HUES6 (cell line): ENCODE measurements at regions not wholly inside any gene's neighbourhood (a gene's known extent, or its start where the extent isn't known, plus 50 kb on each side); places are given as distances from the start of the nearest gene placed in this dataset.

Experiments
- H3K27ac ChIP-seq: 2 replicates; pipeline ENCODE4 v1.7.0; 2013; ENCODE audit warnings: low read depth, mild to moderate bottlenecking, low read length, inconsistent platforms
- H3K27me3 ChIP-seq: 2 replicates; pipeline ENCODE4 v1.6.1; 2013; ENCODE audit warnings: low read length; ENCODE audit not compliant: control insufficient read depth, insufficient read depth
- H3K36me3 ChIP-seq: 2 replicates; pipeline ENCODE4 v1.6.1; 2013; ENCODE audit warnings: low read length; ENCODE audit not compliant: control insufficient read depth, insufficient read depth
- H3K4me1 ChIP-seq: 2 replicates; pipeline ENCODE4 v1.6.1; 2013; ENCODE audit warnings: low read length; ENCODE audit not compliant: control insufficient read depth, insufficient read depth
- H3K4me3 ChIP-seq: 2 replicates; pipeline ENCODE4 v1.5.1; 2013; ENCODE audit warnings: low read depth, low read length
- H3K9ac ChIP-seq: one replicate; pipeline ENCODE4 v1.6.1; 2013; ENCODE audit warnings: mild to moderate bottlenecking, low read length
- H3K9me3 ChIP-seq: 2 replicates; pipeline ENCODE4 v1.6.1; 2013; ENCODE audit warnings: low read depth, low read length; ENCODE audit not compliant: control insufficient read depth, insufficient read depth

- Histone ChIP-seq H3K4me3 (no peak overlapping the region), H3K9me3 (no peaks in the 10 kb centered on the region), H3K36me3 (no peaks in the 10 kb centered on the region)
Measured at GRCh38 chr2:198394208-198394607, 589.8 kb downstream of the PLCL1 start.

GRCh38 chr2:198390670-198391069, 586.3 kb downstream of the PLCL1 start:
- H3K27ac ChIP-seq, result no peak overlapping the region
- H3K9ac ChIP-seq, result no peak overlapping the region
- no peaks in the 10 kb centered on the region for H3K4me1 ChIP-seq
- H3K9me3 ChIP-seq, result no peaks in the 10 kb centered on the region
- no peaks in the 10 kb centered on the region for H3K27me3 ChIP-seq
- no peaks in the 10 kb centered on the region for H3K36me3 ChIP-seq
- H3K4me3 ChIP-seq, result no peak overlapping the region

More at GRCh38 chr2:198394208-198394607, 589.8 kb downstream of the PLCL1 start:
- Histone ChIP-seq H3K27me3 (no peaks in the 10 kb centered on the region), H3K9ac (no peak overlapping the region), H3K27ac (no peak overlapping the region), H3K4me1 (no peaks in the 10 kb centered on the region)

- H3K27ac ChIP-seq, result no peak overlapping the region
- no peak overlapping the region for H3K9ac ChIP-seq
- H3K4me1 ChIP-seq, result no peaks in the 10 kb centered on the region
- H3K4me3 ChIP-seq, result no peak overlapping the region
- no peaks in the 10 kb centered on the region for H3K9me3 ChIP-seq
- no peaks in the 10 kb centered on the region for H3K27me3 ChIP-seq
- no peaks in the 10 kb centered on the region for H3K36me3 ChIP-seq
Measured at GRCh38 chr2:198387677-198388076, 583.3 kb downstream of the PLCL1 start.

GRCh38 chr2:198385856-198386255, 581.5 kb downstream of the PLCL1 start:
- H3K4me3 ChIP-seq, result no peak overlapping the region
- H3K9ac ChIP-seq, result no peak overlapping the region
- H3K4me1 ChIP-seq, result no peaks in the 10 kb centered on the region
- H3K9me3 ChIP-seq, result no peaks in the 10 kb centered on the region
- H3K36me3 ChIP-seq, result no peaks in the 10 kb centered on the region
- H3K27me3 ChIP-seq, result no peaks in the 10 kb centered on the region
- H3K27ac ChIP-seq, result no peak overlapping the region

- no peaks in the 10 kb centered on the region for H3K27me3 ChIP-seq
- no peak overlapping the region for H3K4me3 ChIP-seq
- H3K36me3 ChIP-seq, result no peaks in the 10 kb centered on the region
Measured at GRCh38 chr2:198385326-198385725, 580.9 kb downstream of the PLCL1 start.

GRCh38 chr2:198383392-198383791, 579.0 kb downstream of the PLCL1 start:
- Histone ChIP-seq H3K9ac (no peak overlapping the region), H3K9me3 (no peaks in the 10 kb centered on the region), H3K4me1 (no peaks in the 10 kb centered on the region), H3K27ac (no peak overlapping the region), H3K4me3 (no peak overlapping the region), H3K36me3 (no peaks in the 10 kb centered on the region), H3K27me3 (no peaks in the 10 kb centered on the region)

More at GRCh38 chr2:198385326-198385725, 580.9 kb downstream of the PLCL1 start:
- H3K9ac ChIP-seq, result no peak overlapping the region
- H3K4me1 ChIP-seq, result no peaks in the 10 kb centered on the region
- no peaks in the 10 kb centered on the region for H3K9me3 ChIP-seq
- no peak overlapping the region for H3K27ac ChIP-seq

- no peaks in the 10 kb centered on the region for H3K9me3 ChIP-seq
- H3K36me3 ChIP-seq, result no peaks in the 10 kb centered on the region
- no peak overlapping the region for H3K9ac ChIP-seq
- no peak overlapping the region for H3K4me3 ChIP-seq
- H3K27me3 ChIP-seq, result no peaks in the 10 kb centered on the region
- H3K4me1 ChIP-seq, result no peaks in the 10 kb centered on the region
- no peak overlapping the region for H3K27ac ChIP-seq
Measured at GRCh38 chr2:198382811-198383210, 578.4 kb downstream of the PLCL1 start.

GRCh38 chr2:198376677-198377076, 572.3 kb downstream of the PLCL1 start:
- no peaks in the 10 kb centered on the region for H3K27me3 ChIP-seq
- H3K9ac ChIP-seq, result no peak overlapping the region
- no peak overlapping the region for H3K4me3 ChIP-seq
- no peak overlapping the region for H3K27ac ChIP-seq
- no peaks in the 10 kb centered on the region for H3K36me3 ChIP-seq
- no peaks in the 10 kb centered on the region for H3K9me3 ChIP-seq
- no peaks in the 10 kb centered on the region for H3K4me1 ChIP-seq

- H3K9ac ChIP-seq, result no peak overlapping the region
- no peaks in the 10 kb centered on the region for H3K9me3 ChIP-seq
- H3K36me3 ChIP-seq, result no peaks in the 10 kb centered on the region
- no peaks in the 10 kb centered on the region for H3K27me3 ChIP-seq
- H3K4me1 ChIP-seq, result no peaks in the 10 kb centered on the region
- H3K4me3 ChIP-seq, result no peak overlapping the region
- no peak overlapping the region for H3K27ac ChIP-seq
Measured at GRCh38 chr2:198375083-198375410, 570.7 kb downstream of the PLCL1 start.

- Histone ChIP-seq H3K4me3 (no peak overlapping the region), H3K9me3 (no peaks in the 10 kb centered on the region), H3K27me3 (no peaks in the 10 kb centered on the region), H3K36me3 (no peaks in the 10 kb centered on the region), H3K4me1 (no peaks in the 10 kb centered on the region), H3K27ac (no peak overlapping the region), H3K9ac (no peak overlapping the region)
Measured at GRCh38 chr2:198374375-198375082, 570.1 kb downstream of the PLCL1 start.

GRCh38 chr2:198371921-198372543, 567.6 kb downstream of the PLCL1 start:
- Histone ChIP-seq H3K27ac (no peak overlapping the region), H3K4me1 (no peaks in the 10 kb centered on the region), H3K27me3 (no peaks in the 10 kb centered on the region), H3K4me3 (no peak overlapping the region), H3K36me3 (no peaks in the 10 kb centered on the region), H3K9ac (no peak overlapping the region), H3K9me3 (no peaks in the 10 kb centered on the region)
